Ramos (cell line): ENCODE measurements at regions not wholly inside any gene's neighbourhood (a gene's known extent, or its start where the extent isn't known, plus 50 kb on each side); places are given as distances from the start of the nearest gene placed in this dataset.
"Not testable (repeated sequence)": the region's sequence is repeated elsewhere in the genome, so short reads cannot be mapped to it uniquely, and the experiment has no call there.

Source experiments
- in situ Hi-C: fragments of 300-500 bp; cut with MboI; formaldehyde crosslinking; loops from one replicate; pipeline ENCODE4 v1.14.3; 2022; ENCODE audit warnings: low sequenced_read_pairs; ENCODE audit not compliant: unreplicated experiment

GRCh38 chr5:126138281-126138931 is 284.8 kb upstream of the GRAMD2B start:
- in situ Hi-C loops, result no loop called here

DNA sequence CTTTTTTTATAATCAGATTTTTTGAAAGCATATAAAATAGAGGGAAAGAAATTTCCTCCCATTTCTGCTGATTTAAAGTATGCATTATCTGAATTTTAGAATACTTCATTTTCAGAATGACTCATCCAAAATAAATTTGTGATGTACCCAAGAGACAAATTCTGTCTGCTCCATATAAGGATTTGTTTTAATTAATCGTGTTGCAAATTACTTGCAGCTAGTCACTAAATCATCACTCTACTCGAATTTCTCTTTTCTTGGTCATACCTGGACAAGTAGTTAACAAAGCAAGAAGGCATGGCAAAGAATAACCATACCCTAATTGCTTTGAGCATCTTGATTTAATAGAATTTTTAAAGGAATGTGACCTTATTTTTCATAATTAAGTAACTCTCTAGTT is 284.1 kb upstream of the GRAMD2B start:
- in situ Hi-C loops, result no loop called here

DNA sequence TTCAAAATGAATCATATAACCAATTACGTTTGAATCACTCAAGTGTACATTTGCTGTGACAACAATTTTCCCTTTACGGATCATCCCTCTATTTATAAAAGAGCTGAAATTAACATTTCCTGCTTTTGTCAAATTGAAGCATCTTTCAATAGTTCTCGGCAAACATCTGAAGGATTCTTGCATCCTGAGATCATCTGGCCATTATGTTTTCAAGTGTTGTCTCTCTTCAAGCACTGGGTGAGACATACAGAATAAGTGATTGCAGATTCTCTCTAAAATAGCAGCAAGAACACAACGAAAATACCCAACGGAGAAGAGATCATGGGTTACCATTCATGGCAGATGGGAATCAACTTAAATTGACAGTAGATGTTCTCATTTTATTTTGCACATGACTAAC is 283.4 kb upstream of the GRAMD2B start:
- in situ Hi-C loops, result no loop called here

- in situ Hi-C loops, result no loop called here
Observed at GRCh38 chr5:126143622-126144021, 279.6 kb upstream of the GRAMD2B start.

GRCh38 chr5:126150319-126150718 is 272.9 kb upstream of the GRAMD2B start:
- in situ Hi-C loops, result not testable (repeated sequence)

GRCh38 chr5:126155298-126155697 is 267.9 kb upstream of the GRAMD2B start:
- in situ Hi-C loops, result not testable (repeated sequence)

DNA sequence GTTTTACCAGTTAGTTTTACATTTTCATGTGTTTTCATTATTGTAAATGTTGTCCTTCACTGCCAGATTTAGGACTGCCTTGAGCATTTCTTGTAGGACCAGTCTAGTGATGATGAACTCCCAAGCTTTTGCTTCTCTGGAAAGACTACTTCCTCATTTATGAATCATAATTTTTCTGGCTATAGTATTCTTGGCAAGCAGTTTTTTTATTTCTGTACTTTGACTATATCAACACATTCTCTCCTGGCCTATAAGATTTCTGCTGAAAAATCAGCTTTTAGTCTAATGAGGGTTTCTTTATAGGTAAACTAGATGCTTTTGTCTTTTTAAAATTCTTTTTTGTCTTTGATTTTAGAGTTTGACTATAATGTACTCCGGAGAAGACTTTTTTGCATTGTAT is 256.8 kb upstream of the GRAMD2B start:
- in situ Hi-C loops, result no loop called here

- in situ Hi-C loops, result no loop called here
Observed at GRCh38 chr5:126168785-126169184, 254.4 kb upstream of the GRAMD2B start.

DNA sequence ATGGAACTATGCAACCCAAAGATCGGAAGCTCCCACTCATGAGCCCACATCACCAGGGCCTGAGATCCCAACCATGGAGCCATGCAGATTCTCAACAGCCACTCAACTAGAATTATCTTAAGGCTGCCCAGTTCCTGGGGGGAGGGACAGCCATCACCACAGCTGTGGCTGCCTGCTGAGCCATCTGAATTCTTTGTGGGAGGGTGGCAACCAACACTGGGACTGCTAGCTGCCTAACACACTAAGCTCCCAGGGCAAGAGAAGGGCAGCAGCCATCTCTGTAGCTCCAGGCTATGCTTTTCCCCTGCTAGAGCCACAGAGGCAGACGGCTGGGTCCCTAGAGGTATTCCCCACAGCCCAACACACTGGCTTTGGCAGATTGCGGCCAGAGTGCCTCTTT is 251.3 kb upstream of the GRAMD2B start:
- in situ Hi-C loops, result no loop called here

DNA sequence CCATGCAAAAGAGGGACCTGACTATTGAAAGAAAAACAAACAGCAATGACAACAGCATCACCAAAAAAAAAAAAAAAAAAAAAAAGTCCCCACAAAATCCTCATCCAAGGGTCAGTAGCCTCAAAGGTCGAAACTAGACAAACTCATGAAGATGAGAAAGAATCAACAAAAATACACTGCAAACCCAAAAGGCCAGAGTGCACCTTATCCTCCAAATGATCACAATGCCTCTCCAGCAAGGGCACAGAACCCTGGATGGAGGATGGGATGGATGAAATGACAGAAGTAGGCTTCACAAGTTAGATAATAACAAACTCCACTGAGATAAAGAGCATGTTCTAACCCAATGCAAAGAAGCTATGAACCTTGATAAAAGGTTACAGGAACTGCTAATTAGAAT is 250.4 kb upstream of the GRAMD2B start:
- in situ Hi-C loops, result no loop called here

GRCh38 chr5:126178521-126178920 is 244.7 kb upstream of the GRAMD2B start:
- in situ Hi-C loops, result no loop called here

DNA sequence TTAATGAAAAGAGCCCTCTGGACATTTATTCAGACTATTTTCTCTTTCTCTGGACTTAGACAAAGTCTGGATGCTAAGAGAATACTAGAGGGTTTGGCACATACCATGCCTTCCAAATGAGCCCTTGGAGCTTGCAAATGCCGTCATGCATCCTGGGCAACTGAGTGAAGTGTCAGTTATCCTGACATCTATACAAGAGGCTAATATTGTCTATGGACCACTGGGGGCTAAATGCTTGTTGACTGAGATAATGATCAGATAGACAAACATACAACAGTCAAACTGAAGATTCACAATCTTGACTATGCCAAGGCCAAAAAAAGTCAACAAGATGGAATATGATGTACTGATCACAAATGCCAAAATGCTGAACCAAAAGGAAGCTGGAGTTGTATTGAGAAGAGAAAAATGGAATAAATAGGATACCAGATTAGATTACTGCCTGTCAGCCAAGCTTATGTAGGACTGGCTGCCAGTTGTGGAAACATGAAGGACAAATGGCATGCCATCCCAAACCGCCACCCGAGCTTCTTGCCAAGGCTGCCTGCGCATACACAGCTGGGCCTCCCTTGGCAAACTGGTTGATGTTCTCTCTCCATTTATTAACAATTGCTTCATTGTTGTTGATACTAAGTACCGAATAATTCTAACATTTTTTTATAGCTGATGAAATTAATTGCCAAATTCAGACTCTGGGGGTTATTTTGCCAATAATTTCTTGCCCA is 240.1 kb upstream of the GRAMD2B start:
- in situ Hi-C loops, result no loop called here

DNA sequence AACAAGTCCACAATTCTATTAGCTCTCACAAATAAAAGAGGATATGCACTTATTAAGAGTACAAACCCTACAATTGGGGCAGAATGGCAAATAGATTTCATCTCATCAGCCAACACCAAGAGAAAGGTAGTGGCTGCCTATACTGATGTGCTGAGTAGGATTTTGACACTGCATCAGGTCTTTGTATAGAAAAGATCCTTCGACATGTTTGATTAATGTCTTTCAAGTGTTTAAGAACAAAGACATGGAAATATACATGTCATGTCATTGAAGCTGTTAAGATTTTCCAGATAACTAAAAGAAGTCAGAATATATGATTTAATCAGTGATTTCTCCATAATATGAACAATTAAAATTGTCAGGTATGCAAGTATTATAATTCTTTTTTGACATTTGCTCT is 238.7 kb upstream of the GRAMD2B start:
- in situ Hi-C loops, result no loop called here

DNA sequence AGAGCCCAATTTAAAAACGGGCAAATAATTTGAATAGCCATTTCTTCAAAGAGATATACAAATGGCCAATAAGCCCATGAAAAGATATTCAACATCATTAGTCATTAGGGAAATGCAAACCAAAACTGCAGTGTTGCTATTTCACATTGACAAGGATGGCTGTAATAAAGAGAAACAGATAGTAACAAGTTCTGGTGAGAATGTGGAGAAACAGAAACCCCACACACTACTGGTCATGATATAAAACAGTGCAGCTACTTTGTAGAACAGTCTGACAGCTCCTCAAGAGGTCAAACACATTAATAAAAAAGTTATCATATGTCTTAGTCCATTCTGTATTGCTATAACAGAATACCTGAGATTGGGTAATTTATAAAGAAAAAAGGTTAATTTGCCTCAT is 237.0 kb upstream of the GRAMD2B start:
- in situ Hi-C loops, result no loop called here

DNA sequence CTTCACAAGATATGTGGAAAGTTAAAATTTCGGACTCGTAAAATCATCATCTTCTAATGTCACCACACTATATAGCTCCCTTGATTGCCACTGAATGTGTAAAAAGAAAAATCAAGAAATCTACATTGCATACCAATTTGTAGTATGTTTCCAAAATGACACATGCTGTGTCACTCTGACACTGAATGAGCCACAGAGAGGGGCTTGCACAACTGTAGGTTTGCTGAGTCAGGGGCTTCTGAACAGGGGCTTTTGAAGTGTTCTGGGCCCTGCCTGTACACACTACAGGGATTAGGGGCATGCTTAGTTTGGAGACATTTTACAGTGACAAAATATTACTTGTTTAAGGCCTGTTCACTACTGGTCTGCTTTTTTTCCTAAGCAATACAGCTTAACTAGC is 234.4 kb upstream of the GRAMD2B start:
- in situ Hi-C loops, result no loop called here

DNA sequence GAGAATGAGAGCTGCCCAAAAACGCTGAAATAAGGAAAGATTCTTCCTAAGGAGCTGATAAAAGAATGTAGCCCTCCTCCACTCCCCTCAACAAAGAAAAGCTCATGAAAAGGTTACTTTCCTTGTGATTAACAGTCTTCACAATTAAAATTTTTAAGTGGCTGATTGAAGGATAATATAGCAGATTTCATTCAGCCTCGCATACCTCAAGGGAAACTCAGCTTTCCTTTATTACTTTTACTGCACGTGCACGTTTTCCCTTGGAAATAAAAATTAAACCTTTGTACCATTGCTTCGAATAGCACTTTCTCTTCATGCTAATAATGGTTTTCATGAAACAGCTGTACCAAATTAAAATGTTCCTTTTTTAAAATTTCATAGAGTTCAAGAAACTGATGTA is 234.0 kb upstream of the GRAMD2B start:
- in situ Hi-C loops, result no loop called here

DNA sequence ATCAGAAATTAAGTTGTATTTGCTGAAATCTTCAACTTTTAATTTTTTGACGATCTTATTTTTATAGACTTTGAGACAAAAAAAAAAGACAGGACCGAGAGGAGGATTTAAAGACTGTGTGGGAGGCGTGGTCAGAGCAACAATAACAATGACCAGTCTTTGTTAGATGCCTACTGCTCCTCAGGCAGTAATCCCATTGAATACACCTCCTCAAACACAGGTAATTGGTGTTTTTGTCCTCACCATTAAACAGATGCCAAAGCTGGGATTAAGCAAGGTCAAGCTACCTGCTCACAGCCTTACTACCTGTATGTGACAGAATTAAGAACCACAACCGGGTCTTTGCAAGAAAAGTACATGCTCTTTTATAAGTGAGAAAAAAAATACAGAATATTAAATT is 233.3 kb upstream of the GRAMD2B start:
- in situ Hi-C loops, result no loop called here

GRCh38 chr5:126192226-126192625 is 231.0 kb upstream of the GRAMD2B start:
- in situ Hi-C loops, result no loop called here

DNA sequence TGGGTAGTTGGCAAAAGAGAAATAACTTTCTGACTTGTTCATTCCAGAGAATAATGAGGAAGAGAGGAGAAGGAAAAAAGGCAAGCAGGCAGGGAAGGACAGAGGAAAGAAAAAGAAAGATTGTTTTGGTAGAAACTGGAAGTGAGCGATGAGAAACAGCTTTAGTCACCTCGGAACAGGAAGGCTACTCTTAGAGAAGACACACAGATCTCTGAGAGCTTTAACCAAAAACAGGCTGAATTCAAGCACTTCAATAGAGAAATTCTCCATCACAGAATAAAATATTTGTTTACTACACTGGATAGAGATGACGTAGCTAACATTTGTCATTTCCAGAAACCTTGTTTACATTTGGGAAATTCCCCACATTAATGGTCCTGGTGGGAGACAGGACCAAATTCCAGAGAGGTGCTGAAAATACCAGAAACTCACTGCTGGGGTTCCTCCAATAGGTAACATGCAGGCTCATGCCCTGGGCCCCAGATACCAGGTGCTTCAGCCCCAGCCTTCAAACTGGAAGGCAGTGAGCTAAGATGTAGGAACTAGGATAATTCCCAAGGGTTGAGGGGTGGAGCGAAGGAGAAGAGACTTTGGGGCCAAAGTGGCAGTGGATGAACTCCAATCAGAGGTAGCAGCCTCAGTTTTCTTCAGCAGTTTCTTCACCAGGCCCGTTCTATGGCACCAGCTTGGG is 227.7 kb upstream of the GRAMD2B start:
- in situ Hi-C loops, result no loop called here

DNA sequence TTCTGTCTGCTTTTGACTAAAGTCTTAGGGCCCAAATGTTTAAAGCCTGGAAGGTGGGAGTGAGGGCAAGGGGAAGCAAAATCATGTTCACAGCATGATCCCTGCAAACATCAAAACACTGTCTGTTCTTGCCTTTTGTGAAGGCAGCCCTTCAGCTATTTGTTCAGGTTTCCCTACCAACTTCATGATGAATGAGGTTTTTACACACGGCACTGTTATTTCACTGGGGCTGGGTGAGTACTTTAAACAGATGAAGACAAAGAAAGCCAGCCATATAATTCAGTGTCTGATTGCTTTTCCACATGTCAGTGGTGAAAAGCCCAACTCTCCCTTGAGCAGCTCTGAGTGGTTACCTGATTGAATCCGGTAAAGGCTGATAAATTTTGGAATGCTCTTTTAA is 224.7 kb upstream of the GRAMD2B start:
- in situ Hi-C loops, result no loop called here

- in situ Hi-C loops, result no loop called here
Observed at GRCh38 chr5:126199467-126199866, 223.7 kb upstream of the GRAMD2B start.

GRCh38 chr5:126208691-126209090 is 214.5 kb upstream of the GRAMD2B start:
- in situ Hi-C loops, result no loop called here
